ENCODE measurements at regions not wholly inside any gene's neighbourhood (a gene's known extent, or its start where the extent isn't known, plus 50 kb on each side); places are given as distances from the start of the nearest gene placed in this dataset.

DNA sequence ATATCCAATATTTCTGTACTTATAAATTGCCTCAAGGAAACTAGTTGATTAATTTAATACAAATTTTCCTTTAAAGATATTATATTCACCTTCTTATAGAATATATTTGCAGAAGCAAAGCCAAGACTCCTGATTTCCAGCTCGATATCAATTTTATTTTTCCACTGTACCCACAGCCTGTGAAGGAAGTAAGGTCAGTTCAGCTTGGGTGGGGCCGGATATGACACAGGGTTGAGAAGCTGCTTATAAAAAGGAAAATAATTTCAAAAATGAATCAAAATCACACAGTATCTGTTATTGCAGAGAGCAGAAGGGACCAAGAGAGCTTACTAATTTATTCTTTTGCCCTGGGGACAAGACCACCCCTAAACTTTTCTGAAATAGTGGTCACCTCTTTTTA lies 491.4 kb downstream of the TUSC7 start:
- no peaks in the 10 kb centered on the region for H3K27me3 ChIP-seq
- WGBS, 2 donors (ENCODE audit: low coverage in 1 of 2): 67 to 79% methylated on average over 2 of the region's 2 CpGs
- H3K27ac ChIP-seq: no peak overlapping the region
- ATAC-seq: no peak
- TF ChIP-seq POLR2A (IDR thresholded peaks at IDR 0.05): no peak
- TF ChIP-seq EP300 (IDR thresholded peaks at IDR 0.05): no peak
- TF ChIP-seq, protein P1, sequence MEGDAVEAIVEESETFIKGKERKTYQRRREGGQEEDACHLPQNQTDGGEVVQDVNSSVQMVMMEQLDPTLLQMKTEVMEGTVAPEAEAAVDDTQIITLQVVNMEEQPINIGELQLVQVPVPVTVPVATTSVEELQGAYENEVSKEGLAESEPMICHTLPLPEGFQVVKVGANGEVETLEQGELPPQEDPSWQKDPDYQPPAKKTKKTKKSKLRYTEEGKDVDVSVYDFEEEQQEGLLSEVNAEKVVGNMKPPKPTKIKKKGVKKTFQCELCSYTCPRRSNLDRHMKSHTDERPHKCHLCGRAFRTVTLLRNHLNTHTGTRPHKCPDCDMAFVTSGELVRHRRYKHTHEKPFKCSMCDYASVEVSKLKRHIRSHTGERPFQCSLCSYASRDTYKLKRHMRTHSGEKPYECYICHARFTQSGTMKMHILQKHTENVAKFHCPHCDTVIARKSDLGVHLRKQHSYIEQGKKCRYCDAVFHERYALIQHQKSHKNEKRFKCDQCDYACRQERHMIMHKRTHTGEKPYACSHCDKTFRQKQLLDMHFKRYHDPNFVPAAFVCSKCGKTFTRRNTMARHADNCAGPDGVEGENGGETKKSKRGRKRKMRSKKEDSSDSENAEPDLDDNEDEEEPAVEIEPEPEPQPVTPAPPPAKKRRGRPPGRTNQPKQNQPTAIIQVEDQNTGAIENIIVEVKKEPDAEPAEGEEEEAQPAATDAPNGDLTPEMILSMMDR (IDR thresholded peaks at IDR 0.05): no peak
- TF ChIP-seq POLR2AphosphoS5 (IDR thresholded peaks at IDR 0.05): no peak
- no peak overlapping the region for H3K4me3 ChIP-seq
- H3K4me1 ChIP-seq: no peaks in the 10 kb centered on the region
- H3K36me3 ChIP-seq: no peaks in the 10 kb centered on the region
- no peaks in the 10 kb centered on the region for H3K9me3 ChIP-seq

DNA sequence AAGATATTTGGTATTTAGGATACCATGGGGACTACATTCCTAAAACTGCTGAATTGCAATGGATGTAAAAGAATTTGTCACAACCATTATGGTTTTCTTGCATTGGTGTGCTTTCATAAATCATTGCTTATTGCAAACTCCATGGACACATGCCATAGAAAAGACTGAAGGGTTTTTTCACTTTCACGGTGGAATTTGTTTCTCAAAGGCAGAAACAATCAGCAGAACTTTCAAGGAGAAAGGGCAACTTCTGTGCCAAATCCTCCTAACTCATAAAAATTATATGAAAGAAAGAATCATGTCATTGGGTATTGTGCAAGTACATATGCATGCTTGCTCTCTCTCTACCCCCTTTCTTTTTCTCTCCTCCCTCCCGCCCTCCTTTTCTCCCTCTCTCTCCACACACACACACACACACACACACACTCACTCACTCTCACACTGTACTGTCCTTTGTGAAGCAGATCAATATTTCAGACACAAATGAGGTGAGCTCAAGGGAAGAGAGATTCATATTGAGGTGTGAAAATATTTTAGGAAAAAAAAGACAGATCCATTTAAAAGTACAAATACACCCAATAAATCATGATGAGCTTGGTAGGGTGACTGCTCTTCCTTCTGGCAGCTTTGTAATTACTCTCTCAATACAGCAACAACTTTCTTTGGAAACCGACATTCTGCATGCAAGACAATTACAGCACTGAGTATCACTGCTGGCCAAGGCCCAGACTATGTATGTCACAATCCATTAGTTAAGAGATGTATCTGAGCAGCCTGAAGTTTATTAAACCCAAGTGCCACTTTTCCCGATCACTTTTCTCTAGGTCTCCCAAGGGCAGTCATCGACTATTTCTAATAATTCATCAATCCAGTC lies 492.6 kb downstream of the TUSC7 start:
- 67 to 73% methylated on average over 4 to 5 of the region's 5 CpGs for WGBS, 2 donors (ENCODE audit: low coverage in 1 of 2)
- no peaks in the 10 kb centered on the region for H3K36me3 ChIP-seq
- H3K4me1 ChIP-seq: no peaks in the 10 kb centered on the region
- ATAC-seq: no peak
- TF ChIP-seq, protein P1 (IDR thresholded peaks at IDR 0.05): no peak
- TF ChIP-seq EP300 (IDR thresholded peaks at IDR 0.05) (no peak), POLR2AphosphoS5 (IDR thresholded peaks at IDR 0.05) (no peak), POLR2A (IDR thresholded peaks at IDR 0.05) (no peak)
- H3K4me3 ChIP-seq: no peak overlapping the region
- no peaks in the 10 kb centered on the region for H3K27me3 ChIP-seq
- no peaks in the 10 kb centered on the region for H3K9me3 ChIP-seq
- H3K27ac ChIP-seq: no peak overlapping the region

DNA sequence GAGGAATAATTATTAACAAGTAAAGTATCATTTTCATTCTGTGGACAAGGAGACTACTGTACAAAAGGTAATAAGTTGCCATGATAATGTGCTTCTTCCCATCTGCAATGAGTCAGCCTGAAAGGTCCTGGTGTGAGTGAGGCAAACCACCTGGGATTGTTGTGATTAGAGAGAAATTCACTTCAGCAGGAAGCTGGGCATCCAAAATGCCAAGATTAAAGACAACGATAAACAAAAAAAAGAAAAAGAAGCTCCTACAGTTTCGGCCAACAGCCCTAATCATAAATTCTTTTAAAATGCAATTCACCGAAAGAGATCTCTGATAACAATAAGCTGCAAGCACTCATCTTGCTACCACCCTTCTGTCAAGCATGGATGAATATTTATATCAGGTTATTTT lies 507.8 kb downstream of the TUSC7 start:
- no peak for ATAC-seq
- 23 to 39% methylated on average over 3 of the region's 3 CpGs for WGBS, 2 donors (ENCODE audit: low coverage in 1 of 2)

DNA sequence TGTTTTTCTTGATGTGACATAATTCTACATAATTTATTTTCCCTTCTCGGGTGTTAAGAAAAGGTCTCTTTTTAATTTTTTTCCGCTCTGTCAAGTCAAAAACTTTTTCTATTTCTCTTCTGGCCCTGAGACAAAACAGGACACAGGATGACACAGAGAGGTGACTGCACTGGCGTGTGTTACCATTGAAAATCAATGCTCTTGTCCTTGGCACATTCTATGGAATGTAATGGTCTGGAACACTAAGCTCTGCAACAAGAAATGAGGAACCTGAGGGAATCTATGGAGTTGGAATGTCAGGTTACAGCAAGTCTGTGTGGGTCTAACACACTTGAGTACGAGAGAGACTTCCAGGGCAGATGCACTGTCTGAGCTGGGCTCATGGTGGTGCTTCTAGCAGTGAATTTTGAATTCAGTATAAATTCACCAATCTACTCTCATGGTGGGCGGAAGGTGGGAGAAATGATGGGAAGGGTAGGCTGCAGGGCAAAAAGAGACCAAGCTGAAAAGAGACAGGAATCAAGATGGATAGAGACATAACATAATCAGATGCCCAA lies 508.3 kb downstream of the TUSC7 start:
- no peak for TF ChIP-seq POLR2A (IDR thresholded peaks at IDR 0.05)
- no peak for TF ChIP-seq EP300 (IDR thresholded peaks at IDR 0.05)
- TF ChIP-seq, protein P1 (IDR thresholded peaks at IDR 0.05): no peak
- TF ChIP-seq POLR2AphosphoS5 (IDR thresholded peaks at IDR 0.05): no peak
- H3K36me3 ChIP-seq: no peaks in the 10 kb centered on the region
- peaks cover 0 to 3% (median 0%) of the 10 kb centered on the region in 3 donors for H3K9me3 ChIP-seq
- no peaks in the 10 kb centered on the region for H3K27me3 ChIP-seq
- H3K4me3 ChIP-seq: no peak overlapping the region
- H3K4me1 ChIP-seq: no peaks in the 10 kb centered on the region
- WGBS, 2 donors (ENCODE audit: low coverage in 1 of 2): 52 to 84% methylated on average over 4 of the region's 5 CpGs
- no peak for ATAC-seq
- no peak overlapping the region for H3K27ac ChIP-seq

More for the DNA sequence above, 507.8 kb downstream of the TUSC7 start:
- Histone ChIP-seq H3K9me3 (peaks cover 0 to 8% (median 0%) of the 10 kb centered on the region in 3 donors), H3K4me1 (no peaks in the 10 kb centered on the region), H3K4me3 (no peak overlapping the region), H3K36me3 (no peaks in the 10 kb centered on the region), H3K27ac (no peak overlapping the region), H3K27me3 (no peaks in the 10 kb centered on the region)
- TF ChIP-seq, protein P1 (IDR thresholded peaks at IDR 0.05): no peak
- no peak for TF ChIP-seq EP300 (IDR thresholded peaks at IDR 0.05)
- TF ChIP-seq POLR2AphosphoS5 (IDR thresholded peaks at IDR 0.05): peak; percentile 35

DNA sequence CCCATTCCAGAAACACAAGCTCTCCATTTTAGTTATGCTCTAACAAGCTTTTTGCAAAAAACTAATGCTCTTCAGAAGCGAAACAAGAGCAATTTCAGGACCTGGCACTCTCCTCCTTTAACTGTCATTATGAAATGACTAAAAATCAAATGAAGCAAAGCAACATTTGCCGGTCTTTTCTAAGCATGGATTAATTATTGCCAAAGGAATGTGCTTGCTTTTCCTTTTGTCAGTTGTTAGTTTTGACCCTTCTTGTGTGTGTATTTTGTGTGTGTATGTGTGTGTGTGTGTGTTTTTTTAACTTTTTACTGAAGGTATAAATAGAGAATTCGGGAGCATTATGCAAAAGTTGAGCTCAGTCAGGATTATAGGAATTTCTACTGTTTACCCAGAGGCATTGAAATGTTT lies 509.1 kb downstream of the TUSC7 start:
- H3K36me3 ChIP-seq: no peaks in the 10 kb centered on the region
- H3K4me3 ChIP-seq: no peak overlapping the region
- no peaks in the 10 kb centered on the region for H3K9me3 ChIP-seq
- no peaks in the 10 kb centered on the region for H3K27me3 ChIP-seq
- no peaks in the 10 kb centered on the region for H3K4me1 ChIP-seq
- no peak for ATAC-seq
- H3K27ac ChIP-seq: no peak overlapping the region
- TF ChIP-seq POLR2AphosphoS5 (IDR thresholded peaks at IDR 0.05) (no peak), POLR2A (IDR thresholded peaks at IDR 0.05) (no peak), EP300 (IDR thresholded peaks at IDR 0.05) (no peak)
- TF ChIP-seq, protein P1 (IDR thresholded peaks at IDR 0.05): no peak
- 12 to 18% methylated on average over 3 of the region's 3 CpGs for WGBS, 2 donors (ENCODE audit: low coverage in 1 of 2)
